ENCODE measurements at regions not wholly inside any gene's neighbourhood (a gene's known extent, or its start where the extent isn't known, plus 50 kb on each side); places are given as distances from the start of the nearest gene placed in this dataset.
"Not testable (repeated sequence)": the region's sequence is repeated elsewhere in the genome, so short reads cannot be mapped to it uniquely, and the experiment has no call there.

DNA sequence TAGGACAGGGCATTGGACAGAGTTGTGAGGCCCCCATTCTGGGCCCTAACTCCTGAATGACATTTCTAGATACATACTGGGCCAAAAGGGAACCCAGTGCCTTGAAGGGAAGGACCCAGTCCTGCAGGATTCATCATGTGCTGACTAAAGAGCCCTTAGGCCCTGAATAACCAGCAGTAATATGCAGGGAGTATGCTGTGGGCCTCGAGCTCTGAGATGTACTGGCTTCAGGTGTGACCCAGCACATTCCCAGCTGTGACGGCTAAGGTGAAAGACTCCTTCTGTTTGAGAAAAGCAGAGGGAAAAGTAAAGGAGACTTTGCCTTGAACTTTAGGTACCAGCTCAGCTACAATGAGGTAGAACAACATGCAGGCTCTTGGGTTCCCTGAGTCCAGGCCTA lies 138.2 kb upstream of the HUWE1 start (continued):
- TF ChIP-seq, protein P1, sequence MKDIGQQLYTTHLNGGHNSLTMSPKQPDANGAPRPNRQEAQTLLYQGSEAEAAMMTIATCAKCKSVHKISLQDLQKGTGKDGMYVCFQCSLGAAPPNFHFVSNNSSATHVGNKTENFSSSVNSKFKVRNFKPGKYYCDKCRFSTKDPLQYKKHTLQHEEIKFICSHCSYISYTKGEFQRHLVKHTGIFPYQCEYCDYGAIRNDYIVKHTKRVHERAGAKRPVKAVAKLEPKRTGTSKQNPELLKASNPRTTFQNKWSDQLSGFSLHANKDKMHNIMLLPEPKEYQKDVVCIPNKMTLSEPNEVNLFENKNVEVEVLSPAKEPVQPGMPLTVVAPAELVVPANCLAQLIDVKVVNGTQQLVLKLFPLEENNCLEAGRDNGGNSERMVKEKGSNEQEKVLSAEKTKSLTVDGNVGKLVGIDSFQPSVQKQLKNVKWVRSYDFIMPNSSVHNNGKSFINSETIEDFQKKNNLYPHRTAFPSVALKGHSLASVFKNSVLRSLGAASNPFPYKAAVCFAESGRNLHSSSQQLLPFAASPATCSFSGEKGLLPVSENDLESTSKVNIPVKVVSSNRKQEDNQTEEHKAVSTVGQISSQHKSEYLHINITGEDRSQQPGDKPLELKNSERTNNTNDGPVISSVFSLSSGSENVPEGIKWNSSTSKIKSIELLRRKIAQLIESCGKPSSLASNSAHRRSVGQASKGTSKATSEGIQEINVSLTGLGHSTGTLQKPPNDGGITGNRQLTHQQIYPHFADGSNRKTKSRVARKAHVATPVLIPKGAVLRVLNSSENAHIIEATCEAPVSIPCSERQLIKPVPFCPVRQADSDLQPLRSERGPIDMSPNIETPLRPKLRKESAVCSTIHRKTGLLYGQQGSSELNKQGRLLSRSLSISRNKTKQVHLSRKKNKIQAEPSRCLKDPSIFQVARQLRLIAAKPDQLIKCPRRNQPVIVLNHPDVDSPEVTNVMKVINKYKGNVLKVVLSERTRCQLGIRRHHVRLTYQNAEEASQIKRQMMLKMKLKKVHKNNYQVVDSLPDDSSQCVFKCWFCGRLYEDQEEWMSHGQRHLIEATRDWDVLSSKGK (CRISPR knock-in tag; IDR thresholded peaks at IDR 0.05), result no peak
- TF ChIP-seq, protein P2, sequence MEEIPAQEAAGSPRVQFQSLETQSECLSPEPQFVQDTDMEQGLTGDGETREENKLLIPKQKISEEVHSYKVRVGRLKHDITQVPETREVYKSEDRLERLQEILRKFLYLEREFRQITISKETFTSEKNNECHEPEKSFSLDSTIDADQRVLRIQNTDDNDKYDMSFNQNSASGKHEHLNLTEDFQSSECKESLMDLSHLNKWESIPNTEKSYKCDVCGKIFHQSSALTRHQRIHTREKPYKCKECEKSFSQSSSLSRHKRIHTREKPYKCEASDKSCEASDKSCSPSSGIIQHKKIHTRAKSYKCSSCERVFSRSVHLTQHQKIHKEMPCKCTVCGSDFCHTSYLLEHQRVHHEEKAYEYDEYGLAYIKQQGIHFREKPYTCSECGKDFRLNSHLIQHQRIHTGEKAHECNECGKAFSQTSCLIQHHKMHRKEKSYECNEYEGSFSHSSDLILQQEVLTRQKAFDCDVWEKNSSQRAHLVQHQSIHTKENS (CRISPR knock-in tag; IDR thresholded peaks at IDR 0.05), result no peak
- TF ChIP-seq, protein P3, sequence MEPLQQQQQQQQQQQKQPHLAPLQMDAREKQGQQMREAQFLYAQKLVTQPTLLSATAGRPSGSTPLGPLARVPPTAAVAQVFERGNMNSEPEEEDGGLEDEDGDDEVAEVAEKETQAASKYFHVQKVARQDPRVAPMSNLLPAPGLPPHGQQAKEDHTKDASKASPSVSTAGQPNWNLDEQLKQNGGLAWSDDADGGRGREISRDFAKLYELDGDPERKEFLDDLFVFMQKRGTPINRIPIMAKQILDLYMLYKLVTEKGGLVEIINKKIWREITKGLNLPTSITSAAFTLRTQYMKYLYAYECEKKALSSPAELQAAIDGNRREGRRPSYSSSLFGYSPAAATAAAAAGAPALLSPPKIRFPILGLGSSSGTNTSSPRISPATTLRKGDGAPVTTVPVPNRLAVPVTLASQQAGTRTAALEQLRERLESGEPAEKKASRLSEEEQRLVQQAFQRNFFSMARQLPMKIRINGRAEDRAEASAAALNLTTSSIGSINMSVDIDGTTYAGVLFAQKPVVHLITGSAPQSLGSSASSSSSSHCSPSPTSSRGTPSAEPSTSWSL (CRISPR knock-in tag; IDR thresholded peaks at IDR 0.05; ENCODE audit: borderline replicate concordance), result no peak

DNA sequence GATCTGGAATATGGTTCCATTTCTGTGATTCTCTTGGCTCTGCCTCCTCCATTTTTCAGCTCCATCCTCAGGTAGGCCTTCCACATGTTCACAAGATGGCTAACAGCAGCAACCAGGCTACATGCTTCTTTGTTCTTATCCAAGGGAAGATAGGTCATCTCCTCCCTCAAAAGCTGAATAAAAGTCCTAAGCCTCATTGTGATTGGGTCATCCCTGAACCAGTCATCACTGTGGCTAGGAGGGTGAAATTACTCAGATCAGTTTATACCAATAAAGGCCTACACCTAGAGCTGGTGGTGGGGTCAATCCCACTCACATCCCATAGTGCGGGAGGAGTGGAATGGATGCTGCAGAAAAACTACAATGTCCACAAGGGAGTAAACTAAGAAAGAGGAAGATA lies 131.6 kb upstream of the HUWE1 start:
- H3K9me3 ChIP-seq (replicated peaks; ENCODE audit: control insufficient read depth, insufficient read depth, low read depth, low read length); H3K9ac ChIP-seq (ENCODE audit: insufficient read depth in 1 of 2, low read depth in 2 of 2, low read length in 2 of 2); BruUV-seq (replicated peaks); ATAC-seq; H3K36me3 ChIP-seq (ENCODE audit: control insufficient read depth, insufficient read depth, low read length); H3K27ac ChIP-seq (ENCODE audit: extremely low read depth, low read depth, low read length); H3K9me1 ChIP-seq (ENCODE audit: control insufficient read depth, insufficient read depth, low read length); H3K79me2 ChIP-seq (ENCODE audit: control insufficient read depth, insufficient read depth, low read length); CTCF ChIA-PET (ENCODE audit: low intra/inter-chr PET ratio); H3K4me3 ChIP-seq; in situ Hi-C loops (cut with MboI); DNase-seq (ENCODE audit: extremely low read depth in 1 of 4, low spot score in 3 of 4); H3K4me2 ChIP-seq (ENCODE audit: insufficient read depth, low read length); H4K20me1 ChIP-seq (replicated peaks; ENCODE audit: control insufficient read depth, insufficient read depth, low read length); intact Hi-C loops (cut with micrococcal nuclease); POLR2A ChIA-PET; H3K4me1 ChIP-seq (replicated peaks in 1 of 2; ENCODE audit: control insufficient read depth in 2 of 2, insufficient read depth in 2 of 2, low read length in 2 of 2); H2AFZ ChIP-seq (ENCODE audit: low read depth, low read length): not testable (repeated sequence)
- WGBS (ENCODE audit: insufficient coverage, low coverage, missing lambda C conversion rate), result 9% methylated on average over 1 of the region's 1 CpG
- peak; percentile 15 for FAIRE-seq
- H3K27me3 ChIP-seq (ENCODE audit: control insufficient read depth in 2 of 2, insufficient read depth in 2 of 2, low read length in 2 of 2), result peaks cover 2 to 16% of the 10 kb centered on the region in 2 experiments; a peak in 2 of 5 replicates
